ENCODE measurements at regions not wholly inside any gene's neighbourhood (a gene's known extent, or its start where the extent isn't known, plus 50 kb on each side); places are given as distances from the start of the nearest gene placed in this dataset.
A peak's percentile ranks its signal among the peaks of the same experiment; 100 is the strongest.
"Not testable (repeated sequence)": the region's sequence is repeated elsewhere in the genome, so short reads cannot be mapped to it uniquely, and the experiment has no call there.

DNA sequence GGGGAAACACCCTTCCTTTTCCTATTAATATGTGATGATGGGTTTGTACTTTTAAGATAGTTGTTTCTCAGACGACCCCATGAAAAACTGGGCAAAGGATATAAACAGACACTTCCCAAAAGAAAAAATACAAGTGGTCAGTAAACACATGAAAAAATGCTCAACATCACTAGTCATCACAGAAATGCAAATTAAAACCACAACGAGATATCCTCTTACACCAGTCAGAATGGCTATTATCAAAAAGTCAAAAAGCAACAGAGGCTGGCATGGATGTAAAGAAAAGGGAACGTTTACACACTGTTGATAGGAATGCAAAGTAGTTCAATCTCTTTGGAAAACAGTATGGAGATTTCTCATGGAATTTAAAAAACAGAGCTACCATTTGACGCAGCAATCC is 111.4 kb upstream of the ZEB1 start:
- no peaks in the 10 kb centered on the region for H3K27me3 ChIP-seq
- no peak for TF ChIP-seq CTCF (IDR thresholded peaks at IDR 0.05)
- no peak for TF ChIP-seq EP300 (IDR thresholded peaks at IDR 0.05)
- TF ChIP-seq POLR2A (IDR thresholded peaks at IDR 0.05): no peak
- DNase-seq (ENCODE audit: low spot score in 2 of 2): no peak
- no peaks in the 10 kb centered on the region for H3K9me3 ChIP-seq
- no peak overlapping the region for H3K27ac ChIP-seq
- H3K4me3 ChIP-seq: no peak overlapping the region
- no peaks in the 10 kb centered on the region for H3K36me3 ChIP-seq
- peaks cover 0 to 16% (median 2%) of the 10 kb centered on the region in 4 donors for H3K4me1 ChIP-seq
- 36 to 44% methylated on average over 4 of the region's 4 CpGs for WGBS, 2 donors

GRCh38 chr10:31209478-31209877 is 109.5 kb upstream of the ZEB1 start:
- TF ChIP-seq CTCF (IDR thresholded peaks at IDR 0.05): no peak
- TF ChIP-seq POLR2A (IDR thresholded peaks at IDR 0.05): no peak
- TF ChIP-seq EP300 (IDR thresholded peaks at IDR 0.05): no peak
- no peaks in the 10 kb centered on the region for H3K36me3 ChIP-seq
- no peaks in the 10 kb centered on the region for H3K9me3 ChIP-seq
- H3K27ac ChIP-seq: peak overlapping the region in 2 of 4 donors; percentile 56 to 69
- WGBS, 2 donors: 46 to 79% methylated on average over 7 of the region's 7 CpGs
- peaks cover 0 to 8% (median 0%) of the 10 kb centered on the region in 4 donors for H3K4me1 ChIP-seq
- no peak for DNase-seq (ENCODE audit: low spot score in 2 of 2)
- H3K4me3 ChIP-seq: no peak overlapping the region
- H3K27me3 ChIP-seq: no peaks in the 10 kb centered on the region

- peak overlapping the region in 1 of 4 donors; percentile 69 for H3K27ac ChIP-seq
- H3K36me3 ChIP-seq: no peaks in the 10 kb centered on the region
- WGBS, 2 donors: 97 to 99% methylated on average over 7 of the region's 7 CpGs
- TF ChIP-seq POLR2A (IDR thresholded peaks at IDR 0.05): no peak
- TF ChIP-seq EP300 (IDR thresholded peaks at IDR 0.05): no peak
- H3K4me3 ChIP-seq: no peak overlapping the region
- H3K27me3 ChIP-seq: no peaks in the 10 kb centered on the region
- no peak for DNase-seq (ENCODE audit: low spot score in 2 of 2)
- H3K4me1 ChIP-seq: peaks cover 0 to 7% (median 0%) of the 10 kb centered on the region in 4 donors
- H3K9me3 ChIP-seq: no peaks in the 10 kb centered on the region
These were observed 108.8 kb upstream of the ZEB1 start for GRCh38 chr10:31210190-31210589.

DNA sequence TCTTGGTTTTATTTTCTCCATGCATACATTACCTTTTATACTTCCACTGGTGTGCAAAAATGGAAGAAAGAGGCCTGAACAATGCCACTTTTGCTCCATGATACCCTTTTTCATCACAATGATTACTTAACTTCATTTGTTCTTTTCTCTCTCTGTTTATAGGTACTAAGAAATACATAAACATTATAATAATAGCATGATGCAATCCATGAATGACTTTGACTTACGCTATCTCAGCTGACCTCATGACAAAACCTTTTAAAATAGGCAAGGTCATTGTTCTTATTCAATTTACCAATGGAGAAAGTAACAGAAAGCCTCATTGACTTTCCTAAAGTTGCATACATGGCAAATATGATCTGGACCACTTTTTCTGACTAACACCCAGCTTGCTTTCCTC is 105.1 kb upstream of the ZEB1 start:
- 84 to 93% methylated on average over 1 of the region's 1 CpG for WGBS, 2 donors
- DNase-seq (ENCODE audit: low spot score in 2 of 2): no peak
- Histone ChIP-seq H3K36me3 (no peaks in the 10 kb centered on the region), H3K4me1 (peaks cover 0 to 15% (median 0%) of the 10 kb centered on the region in 4 donors), H3K4me3 (no peak overlapping the region), H3K9me3 (no peaks in the 10 kb centered on the region), H3K27me3 (no peaks in the 10 kb centered on the region), H3K27ac (no peak overlapping the region)
- TF ChIP-seq CTCF (IDR thresholded peaks at IDR 0.05) (no peak), EP300 (IDR thresholded peaks at IDR 0.05) (no peak), POLR2A (IDR thresholded peaks at IDR 0.05) (no peak)

GRCh38 chr10:31215052-31215451 is 104.0 kb upstream of the ZEB1 start:
- Histone ChIP-seq H3K4me3 (no peak overlapping the region), H3K9me3 (no peaks in the 10 kb centered on the region), H3K27ac (no peak overlapping the region), H3K36me3 (no peaks in the 10 kb centered on the region), H3K4me1 (peaks cover 0 to 19% (median 0%) of the 10 kb centered on the region in 4 donors), H3K27me3 (no peaks in the 10 kb centered on the region)
- no peak for TF ChIP-seq POLR2A (IDR thresholded peaks at IDR 0.05)
- TF ChIP-seq EP300 (IDR thresholded peaks at IDR 0.05): peak in 1 of 2 donors; percentile 22
- TF ChIP-seq CTCF (IDR thresholded peaks at IDR 0.05): no peak
- WGBS, 2 donors: 81 to 98% methylated on average over 2 of the region's 2 CpGs
- DNase-seq (ENCODE audit: low spot score in 2 of 2): no peak

DNA sequence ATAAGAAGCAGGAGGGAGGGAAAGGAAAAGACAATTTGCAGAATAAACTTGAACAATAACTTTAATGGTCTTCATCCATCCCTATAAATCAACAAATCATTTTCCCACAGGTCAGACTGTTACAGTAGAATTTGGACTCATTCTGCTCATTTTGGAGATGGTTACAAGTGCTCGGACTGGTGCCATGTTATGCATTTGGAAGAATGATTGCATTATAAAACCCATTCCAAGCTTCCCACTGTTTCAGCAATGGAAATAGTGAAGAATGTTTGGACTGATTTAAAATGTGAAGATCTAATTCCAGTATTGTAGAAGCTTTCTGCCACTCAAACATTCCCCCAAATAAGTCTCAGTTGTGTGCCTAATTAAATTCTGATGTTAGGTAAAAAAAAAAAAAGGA is 99.7 kb upstream of the ZEB1 start:
- TF ChIP-seq EP300 (IDR thresholded peaks at IDR 0.05): no peak
- no peak for TF ChIP-seq POLR2A (IDR thresholded peaks at IDR 0.05)
- TF ChIP-seq CTCF (IDR thresholded peaks at IDR 0.05): no peak
- Histone ChIP-seq H3K9me3 (peaks cover 0 to 3% (median 0%) of the 10 kb centered on the region in 4 donors), H3K27ac (no peak overlapping the region), H3K27me3 (no peaks in the 10 kb centered on the region), H3K36me3 (no peaks in the 10 kb centered on the region), H3K4me3 (no peak overlapping the region), H3K4me1 (peaks cover 0 to 19% (median 0%) of the 10 kb centered on the region in 4 donors)
- WGBS, 2 donors: 34 to 46% methylated on average over 1 of the region's 1 CpG
- no peak for DNase-seq (ENCODE audit: low spot score in 2 of 2)

DNA sequence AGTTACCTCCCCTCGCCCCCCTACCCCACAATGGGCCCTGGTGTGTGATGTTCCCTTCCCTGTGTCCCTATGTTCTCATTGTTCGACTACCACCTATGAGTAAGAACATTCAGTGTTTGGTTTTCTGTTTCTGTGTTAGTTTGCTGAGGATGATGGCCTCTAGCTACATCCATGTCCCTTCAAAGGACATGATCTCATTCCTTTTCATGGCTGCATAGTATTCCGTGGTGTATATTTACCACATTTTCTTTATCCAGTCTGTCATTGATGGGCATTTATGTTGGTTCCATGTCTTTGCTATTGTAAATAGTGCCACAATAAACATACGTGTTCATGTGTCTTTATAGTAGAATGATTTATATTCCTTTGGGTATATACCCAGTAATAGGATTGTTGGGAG is 90.2 kb upstream of the ZEB1 start:
- DNase-seq (ENCODE audit: low spot score in 2 of 2); H3K9me3 ChIP-seq; H3K27me3 ChIP-seq; H3K4me3 ChIP-seq; H3K36me3 ChIP-seq; H3K4me1 ChIP-seq; H3K27ac ChIP-seq: not testable (repeated sequence)
- WGBS, 2 donors: 92 to 94% methylated on average over 4 of the region's 4 CpGs
